ENCODE measurements at regions not wholly inside any gene's neighbourhood (a gene's known extent, or its start where the extent isn't known, plus 50 kb on each side); places are given as distances from the start of the nearest gene placed in this dataset.

DNA sequence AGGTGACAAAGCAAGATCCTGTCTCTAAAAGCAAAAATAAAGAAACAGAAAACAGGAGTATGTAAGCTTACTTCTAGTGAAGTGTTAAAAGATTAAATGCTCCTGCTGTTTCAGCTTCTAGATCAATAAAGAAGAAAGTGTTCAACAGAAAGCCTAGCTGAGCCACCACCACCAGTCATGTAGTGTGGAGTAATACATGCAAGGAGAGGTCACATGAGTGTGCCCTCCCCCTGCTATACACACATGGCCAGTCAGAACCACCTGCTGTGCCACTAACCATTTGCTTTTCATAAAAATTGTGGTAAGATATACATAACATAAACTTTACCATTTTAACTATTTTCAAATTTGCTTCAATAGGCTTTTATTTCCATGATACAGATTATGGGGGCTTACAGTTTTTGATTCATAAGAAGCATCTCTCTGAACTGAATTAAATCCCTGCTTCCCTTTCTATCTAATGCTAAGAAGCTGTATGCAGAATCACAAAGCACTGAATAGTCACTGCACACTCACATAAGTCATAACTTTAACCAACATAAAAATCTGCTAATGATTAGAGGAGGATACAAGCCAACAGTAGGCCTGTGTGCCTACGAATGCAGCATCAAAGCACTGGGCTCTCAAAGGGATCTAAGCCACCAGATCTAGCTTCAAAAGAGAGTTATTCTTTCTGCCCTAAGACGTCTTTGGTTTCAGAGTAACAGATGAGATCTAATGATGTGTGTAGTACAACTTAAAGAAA is 515.5 kb downstream of the C12orf50 start:
- H3K4me3 ChIP-seq: no peak overlapping the region
- H3K9me3 ChIP-seq: no peaks in the 10 kb centered on the region
- H3K36me3 ChIP-seq: no peaks in the 10 kb centered on the region
- TF ChIP-seq EP300 (IDR thresholded peaks at IDR 0.05; ENCODE audit: low read depth): no peak
- TF ChIP-seq, protein P1, sequence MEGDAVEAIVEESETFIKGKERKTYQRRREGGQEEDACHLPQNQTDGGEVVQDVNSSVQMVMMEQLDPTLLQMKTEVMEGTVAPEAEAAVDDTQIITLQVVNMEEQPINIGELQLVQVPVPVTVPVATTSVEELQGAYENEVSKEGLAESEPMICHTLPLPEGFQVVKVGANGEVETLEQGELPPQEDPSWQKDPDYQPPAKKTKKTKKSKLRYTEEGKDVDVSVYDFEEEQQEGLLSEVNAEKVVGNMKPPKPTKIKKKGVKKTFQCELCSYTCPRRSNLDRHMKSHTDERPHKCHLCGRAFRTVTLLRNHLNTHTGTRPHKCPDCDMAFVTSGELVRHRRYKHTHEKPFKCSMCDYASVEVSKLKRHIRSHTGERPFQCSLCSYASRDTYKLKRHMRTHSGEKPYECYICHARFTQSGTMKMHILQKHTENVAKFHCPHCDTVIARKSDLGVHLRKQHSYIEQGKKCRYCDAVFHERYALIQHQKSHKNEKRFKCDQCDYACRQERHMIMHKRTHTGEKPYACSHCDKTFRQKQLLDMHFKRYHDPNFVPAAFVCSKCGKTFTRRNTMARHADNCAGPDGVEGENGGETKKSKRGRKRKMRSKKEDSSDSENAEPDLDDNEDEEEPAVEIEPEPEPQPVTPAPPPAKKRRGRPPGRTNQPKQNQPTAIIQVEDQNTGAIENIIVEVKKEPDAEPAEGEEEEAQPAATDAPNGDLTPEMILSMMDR (IDR thresholded peaks at IDR 0.05): no peak
- no peak for TF ChIP-seq POLR2AphosphoS5 (IDR thresholded peaks at IDR 0.05)
- no peak for TF ChIP-seq POLR2A (IDR thresholded peaks at IDR 0.05)
- in situ Hi-C loops (cut with MboI; ENCODE audit: low pct_ligation_motif_present in 1 of 4, low pct_unique_long_range_greater_than_20kb in 1 of 4, low sequenced_read_pairs in 3 of 4): no loop called here
- H3K4me1 ChIP-seq: no peaks in the 10 kb centered on the region
- DNase-seq: no peak
- no peak overlapping the region for H3K27ac ChIP-seq
- WGBS, 2 donors (ENCODE audit: low coverage in 1 of 2): 49 to 67% methylated on average over 2 of the region's 2 CpGs
- no peaks in the 10 kb centered on the region for H3K27me3 ChIP-seq
- intact Hi-C loops (cut with DNase I; ENCODE audit: low total_unique reads): no loop called here

DNA sequence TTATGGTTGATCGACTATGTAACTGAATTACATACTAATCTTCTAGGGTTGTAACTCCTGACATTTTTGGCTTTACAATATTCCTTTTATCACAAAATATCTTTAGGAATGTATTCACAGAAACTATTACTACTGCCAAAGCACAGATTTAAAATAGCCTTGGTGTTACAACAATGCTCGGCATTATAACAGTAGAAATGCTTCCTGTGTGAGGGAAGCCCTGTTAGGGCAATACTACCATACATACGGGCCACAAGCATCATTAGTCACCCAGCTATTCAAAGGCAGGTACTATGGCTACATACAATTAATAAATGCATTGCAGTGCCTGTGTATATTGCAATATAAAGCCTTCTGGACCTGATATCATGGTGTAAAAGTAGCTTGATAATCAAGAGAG is 517.8 kb downstream of the C12orf50 start:
- intact Hi-C loops (cut with DNase I; ENCODE audit: low total_unique reads) (no loop called here), in situ Hi-C loops (cut with MboI; ENCODE audit: low pct_ligation_motif_present in 1 of 4, low pct_unique_long_range_greater_than_20kb in 1 of 4, low sequenced_read_pairs in 3 of 4) (no loop called here)
- no peak overlapping the region for H3K27ac ChIP-seq
- H3K36me3 ChIP-seq: no peaks in the 10 kb centered on the region
- no peak for TF ChIP-seq POLR2AphosphoS5 (IDR thresholded peaks at IDR 0.05)
- TF ChIP-seq EP300 (IDR thresholded peaks at IDR 0.05; ENCODE audit: low read depth): no peak
- TF ChIP-seq, protein P1 (IDR thresholded peaks at IDR 0.05): no peak
- TF ChIP-seq POLR2A (IDR thresholded peaks at IDR 0.05): no peak
- no peak for DNase-seq
- WGBS, 2 donors (ENCODE audit: low coverage in 1 of 2): 54 to 69% methylated on average over 3 of the region's 3 CpGs
- H3K4me3 ChIP-seq: no peak overlapping the region
- H3K27me3 ChIP-seq: no peaks in the 10 kb centered on the region
- H3K4me1 ChIP-seq: no peaks in the 10 kb centered on the region
- H3K9me3 ChIP-seq: no peaks in the 10 kb centered on the region

- no peaks in the 10 kb centered on the region for H3K27me3 ChIP-seq
- H3K4me1 ChIP-seq: no peaks in the 10 kb centered on the region
- no peaks in the 10 kb centered on the region for H3K9me3 ChIP-seq
- no peaks in the 10 kb centered on the region for H3K36me3 ChIP-seq
- in situ Hi-C loops (cut with MboI; ENCODE audit: low pct_ligation_motif_present in 1 of 4, low pct_unique_long_range_greater_than_20kb in 1 of 4, low sequenced_read_pairs in 3 of 4) (no loop called here), intact Hi-C loops (cut with DNase I; ENCODE audit: low total_unique reads) (no loop called here)
- no peak overlapping the region for H3K27ac ChIP-seq
- TF ChIP-seq EP300 (IDR thresholded peaks at IDR 0.05; ENCODE audit: low read depth) (no peak), POLR2AphosphoS5 (IDR thresholded peaks at IDR 0.05) (no peak), POLR2A (IDR thresholded peaks at IDR 0.05) (no peak)
- TF ChIP-seq, protein P1 (IDR thresholded peaks at IDR 0.05): no peak
- DNase-seq: no peak
- H3K4me3 ChIP-seq: no peak overlapping the region
These were observed 519.9 kb downstream of the C12orf50 start for GRCh38 chr12:87509237-87509820.

DNA sequence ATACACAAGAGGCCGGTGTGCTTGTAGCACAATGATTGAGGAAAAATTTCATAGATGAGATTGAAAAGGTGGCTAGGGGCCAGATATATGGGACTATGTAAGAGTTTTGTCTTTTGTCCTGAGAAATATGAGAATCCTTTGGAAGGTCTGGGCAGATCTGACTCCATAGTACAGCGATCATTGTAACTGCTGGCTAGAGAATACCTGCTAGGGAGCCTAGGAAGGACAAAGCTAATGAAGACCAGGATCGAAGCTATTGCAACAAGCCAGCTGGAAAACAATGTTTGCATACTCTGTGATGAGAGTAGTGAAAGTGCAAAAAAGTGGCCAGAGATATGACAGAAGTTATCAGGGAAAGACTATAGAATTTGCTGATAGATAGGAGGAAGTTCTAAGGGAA is 537.6 kb downstream of the C12orf50 start:
- in situ Hi-C loops (cut with MboI; ENCODE audit: low pct_ligation_motif_present in 1 of 4, low pct_unique_long_range_greater_than_20kb in 1 of 4, low sequenced_read_pairs in 3 of 4) (no loop called here), intact Hi-C loops (cut with DNase I; ENCODE audit: low total_unique reads) (no loop called here)
- TF ChIP-seq EP300 (IDR thresholded peaks at IDR 0.05; ENCODE audit: low read depth): no peak
- TF ChIP-seq POLR2A (IDR thresholded peaks at IDR 0.05): no peak
- TF ChIP-seq, protein P1 (IDR thresholded peaks at IDR 0.05): no peak
- TF ChIP-seq POLR2AphosphoS5 (IDR thresholded peaks at IDR 0.05): no peak
- WGBS, 2 donors (ENCODE audit: low coverage in 1 of 2): 90 to 92% methylated on average over 2 to 3 of the region's 3 CpGs
- Histone ChIP-seq H3K27me3 (no peaks in the 10 kb centered on the region), H3K9me3 (no peaks in the 10 kb centered on the region), H3K4me3 (no peak overlapping the region), H3K4me1 (no peaks in the 10 kb centered on the region), H3K27ac (no peak overlapping the region), H3K36me3 (no peaks in the 10 kb centered on the region)
- no peak for DNase-seq

Data from transverse colon (tissue), 4 donors.